NCI-H2029 (cell line): ENCODE measurements at regions not wholly inside any gene's neighbourhood (a gene's known extent, or its start where the extent isn't known, plus 50 kb on each side); places are given as distances from the start of the nearest gene placed in this dataset.
A peak's percentile ranks its signal among the peaks of the same experiment; 100 is the strongest.
"Not testable (repeated sequence)": the region's sequence is repeated elsewhere in the genome, so short reads cannot be mapped to it uniquely, and the experiment has no call there.

Source experiments
- DNase-seq: peaks from one replicate; lab custom pipeline; 2025; lab: John Stamatoyannopoulos, UW

- DNase-seq, result no peak
These were observed 146.6 kb upstream of the CCDC150 start for GRCh38 chr2:196492946-196493345.

- DNase-seq, result no peak
These were observed 140.6 kb upstream of the CCDC150 start for GRCh38 chr2:196498962-196499361.

DNA sequence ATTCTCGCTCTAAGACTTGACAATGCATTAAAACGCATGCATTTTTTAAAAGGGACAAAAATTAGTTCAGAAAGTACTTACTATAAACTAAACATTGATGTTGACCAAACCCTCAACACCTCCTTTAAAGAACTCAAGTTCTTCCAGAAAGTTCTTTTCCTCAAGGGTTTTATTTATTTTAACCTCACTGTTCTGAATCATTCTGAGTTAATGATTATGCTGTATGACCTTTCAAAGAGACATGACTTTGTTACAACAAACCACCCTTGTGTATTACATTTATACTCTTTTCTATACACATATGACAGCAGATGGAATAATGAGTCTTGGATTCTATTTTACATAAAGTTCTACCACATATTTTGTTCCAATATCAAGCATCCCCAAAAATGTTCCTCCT is 139.8 kb upstream of the CCDC150 start:
- no peak for DNase-seq

DNA sequence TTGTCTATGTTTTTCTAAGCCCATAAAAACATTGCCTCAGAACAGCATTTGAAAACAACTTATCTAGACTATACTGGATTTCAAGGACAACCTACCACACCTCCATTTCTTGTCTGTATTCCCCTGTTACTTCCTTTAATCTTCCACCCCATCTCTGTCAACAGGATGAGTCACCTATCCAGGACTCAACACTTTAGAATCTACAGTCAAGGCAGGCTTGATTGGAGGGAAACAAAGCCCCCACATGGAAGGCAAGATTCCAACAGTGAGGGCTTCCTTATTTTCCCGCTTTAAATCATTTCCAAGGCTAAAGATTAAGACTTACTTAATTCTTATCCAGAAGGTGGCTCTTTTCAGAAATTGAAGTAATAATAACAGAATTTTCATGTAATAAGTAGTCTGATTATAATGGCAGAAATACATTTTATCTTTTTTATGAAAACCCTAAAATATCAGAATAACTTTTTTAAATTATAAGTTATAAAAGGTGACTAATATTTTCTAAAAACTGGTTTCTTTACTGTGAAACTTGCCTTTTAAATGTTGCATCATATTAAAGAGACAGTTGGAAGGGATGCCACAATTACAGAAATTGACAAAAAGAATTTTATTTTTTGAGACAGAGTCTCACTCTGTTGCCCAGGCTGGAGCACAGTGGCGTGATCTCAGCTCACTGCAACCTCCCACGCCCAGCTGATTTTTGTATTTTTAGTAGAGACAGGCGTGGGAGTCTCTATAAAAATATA is 138.7 kb upstream of the CCDC150 start:
- DNase-seq, result no peak

- no peak for DNase-seq
These were observed 137.7 kb upstream of the CCDC150 start for GRCh38 chr2:196501836-196502235.

- no peak for DNase-seq
These were observed 137.1 kb upstream of the CCDC150 start for GRCh38 chr2:196502386-196502785.

- no peak for DNase-seq
These were observed 136.1 kb upstream of the CCDC150 start for GRCh38 chr2:196503398-196503797.

DNA sequence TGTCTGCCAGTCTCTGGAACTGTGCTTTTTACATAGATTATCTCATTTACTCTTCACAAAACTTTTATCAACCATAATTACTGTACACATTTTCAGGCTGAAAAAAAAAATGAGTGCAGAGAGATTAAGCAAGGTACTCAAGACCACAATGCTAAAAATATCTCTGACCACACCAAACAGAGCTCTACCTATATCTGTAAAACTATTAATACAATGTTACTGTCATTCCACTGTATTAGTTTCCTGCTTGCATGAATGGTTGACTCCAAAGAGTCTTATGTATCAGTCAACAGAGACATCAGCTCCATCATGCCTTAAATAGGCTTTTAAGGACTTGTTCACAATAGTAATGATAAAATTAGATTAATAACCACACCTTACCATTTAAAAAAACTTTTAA is 134.7 kb upstream of the CCDC150 start:
- no peak for DNase-seq

DNA sequence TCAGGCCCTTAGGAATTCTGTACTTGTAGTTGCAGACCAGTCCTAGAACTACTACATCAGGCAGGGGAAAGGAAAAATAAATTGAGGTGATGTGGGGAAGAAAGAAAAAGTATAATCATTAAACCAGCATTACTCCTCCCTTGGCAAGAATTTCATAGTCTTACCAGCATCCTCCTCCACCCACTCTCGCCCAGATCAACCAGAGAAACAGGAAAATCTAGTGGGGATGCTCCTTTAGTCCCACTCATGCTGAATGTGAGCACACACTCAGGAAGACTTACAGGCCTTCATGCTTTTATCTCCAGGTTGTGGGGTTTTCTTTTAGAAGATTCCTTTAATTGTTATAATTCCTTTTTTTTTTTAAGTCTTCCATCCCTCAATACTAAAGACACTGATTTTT is 129.3 kb upstream of the CCDC150 start:
- DNase-seq, result no peak

- no peak for DNase-seq
These were observed 128.0 kb upstream of the CCDC150 start for GRCh38 chr2:196511258-196512168.

DNA sequence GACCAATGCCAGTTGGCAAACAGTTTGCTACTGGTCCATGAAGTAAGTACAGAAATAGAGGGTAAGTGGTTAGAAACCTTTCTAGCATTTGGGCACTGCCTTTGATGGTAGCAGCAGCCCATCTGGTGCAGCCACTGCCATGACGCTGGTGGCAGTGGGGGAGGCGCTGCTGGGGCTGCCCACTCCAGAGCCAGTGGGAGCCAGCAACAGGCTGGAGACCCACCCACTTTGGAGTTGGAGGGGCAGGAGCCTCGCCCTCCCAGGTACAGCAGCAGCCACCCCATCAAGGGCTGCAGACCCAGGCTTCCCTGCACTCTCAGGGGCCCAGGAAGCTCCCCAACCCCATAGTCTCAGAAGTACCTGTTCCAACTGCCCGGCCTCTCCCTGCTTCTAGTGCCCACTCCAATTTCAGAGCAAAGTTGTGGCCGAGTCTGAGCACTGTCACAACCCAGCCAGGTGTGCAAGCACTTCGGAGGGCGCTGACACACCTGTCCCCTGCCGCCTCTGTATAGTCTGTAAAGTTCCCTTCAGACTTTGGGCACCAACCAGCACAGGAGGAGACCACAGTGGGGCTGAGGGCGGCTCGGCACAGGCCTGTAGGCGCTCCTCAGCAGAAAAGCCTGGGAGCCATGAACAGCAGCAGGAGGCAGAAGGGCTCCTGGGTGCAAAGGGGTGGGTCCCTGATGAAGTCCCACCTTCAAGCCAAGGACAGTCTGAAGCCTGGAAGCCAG is 125.6 kb upstream of the CCDC150 start:
- DNase-seq, result no peak

- DNase-seq, result no peak
These were observed 124.9 kb upstream of the CCDC150 start for GRCh38 chr2:196514641-196515040.

- DNase-seq, result peak; percentile 34
These were observed 124.5 kb upstream of the CCDC150 start for GRCh38 chr2:196515051-196515450.

GRCh38 chr2:196515608-196516007 is 123.9 kb upstream of the CCDC150 start:
- DNase-seq, result no peak

GRCh38 chr2:196516564-196516963 is 123.0 kb upstream of the CCDC150 start:
- DNase-seq, result no peak

- no peak for DNase-seq
These were observed 118.9 kb upstream of the CCDC150 start for GRCh38 chr2:196520605-196521004.

DNA sequence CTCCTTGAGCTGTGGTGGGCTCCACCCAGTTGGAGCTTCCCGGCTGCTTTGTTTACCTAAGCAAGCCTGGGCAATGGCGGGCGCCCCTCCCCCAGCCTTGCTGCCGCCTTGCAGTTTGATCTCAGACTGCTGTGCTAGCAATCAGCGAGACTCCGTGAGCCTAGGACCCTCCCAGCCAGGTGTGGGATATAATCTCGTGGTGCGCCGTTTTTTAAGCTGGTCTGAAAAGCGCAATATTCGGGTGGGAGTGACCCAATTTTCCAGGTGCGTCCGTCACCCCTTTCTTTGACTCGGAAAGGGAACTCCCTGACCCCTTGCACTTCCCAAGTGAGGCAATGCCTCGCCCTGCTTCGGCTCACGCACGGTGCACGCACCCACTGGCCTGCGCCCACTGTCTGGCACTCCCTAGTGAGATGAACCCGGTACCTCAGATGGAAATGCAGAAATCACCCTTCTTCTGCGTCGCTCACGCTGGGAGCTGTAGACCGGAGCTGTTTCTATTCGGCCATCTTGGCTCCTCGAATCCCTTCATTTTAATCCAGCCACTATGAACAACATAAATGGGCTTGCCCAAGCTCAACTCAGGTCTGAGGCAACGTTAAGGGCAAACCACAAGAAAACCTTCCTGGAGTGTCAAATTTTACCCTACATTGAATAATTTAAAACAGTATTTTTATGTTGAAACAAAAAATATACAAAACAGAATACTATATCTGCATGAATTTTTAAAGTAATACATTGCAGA is 112.4 kb upstream of the CCDC150 start:
- not testable (repeated sequence) for DNase-seq

GRCh38 chr2:196528486-196529223 is 110.9 kb upstream of the CCDC150 start:
- DNase-seq, result no peak

GRCh38 chr2:196530910-196531309 is 108.6 kb upstream of the CCDC150 start:
- DNase-seq, result no peak

GRCh38 chr2:196533772-196534397 is 105.6 kb upstream of the CCDC150 start:
- DNase-seq, result no peak

- DNase-seq, result no peak
These were observed 105.0 kb upstream of the CCDC150 start for GRCh38 chr2:196534495-196534894.
